ENCODE measurements at regions not wholly inside any gene's neighbourhood (a gene's known extent, or its start where the extent isn't known, plus 50 kb on each side); places are given as distances from the start of the nearest gene placed in this dataset.

DNA sequence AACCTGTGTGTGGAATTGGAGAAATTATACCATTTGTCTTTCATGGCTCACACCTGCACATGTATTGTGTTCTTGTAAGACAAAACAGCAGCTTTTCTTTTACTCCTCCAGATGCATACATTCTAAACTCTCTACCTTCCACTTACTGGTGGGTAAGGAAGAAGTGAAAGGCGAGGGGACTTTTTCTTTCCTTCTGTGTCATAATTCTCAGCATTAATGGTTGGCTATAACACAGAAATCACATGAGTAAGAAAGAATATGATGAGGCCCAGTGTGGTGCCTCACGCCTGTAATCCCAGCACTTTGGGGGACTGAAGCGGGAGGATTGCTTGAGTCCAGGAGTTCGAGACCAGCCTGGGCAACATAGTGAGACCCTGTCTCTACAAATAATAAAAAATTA, 57.8 kb upstream of the SHANK2 start:
- TF ChIP-seq PBX3 (CRISPR knock-in tag; IDR thresholded peaks at IDR 0.05) = no peak
- no peak for TF ChIP-seq CTCF (tag by site-specific recombination; IDR thresholded peaks at IDR 0.05)
- no peak for TF ChIP-seq KLF10 (tag by site-specific recombination; IDR thresholded peaks at IDR 0.05)
- TF ChIP-seq, protein P1, sequence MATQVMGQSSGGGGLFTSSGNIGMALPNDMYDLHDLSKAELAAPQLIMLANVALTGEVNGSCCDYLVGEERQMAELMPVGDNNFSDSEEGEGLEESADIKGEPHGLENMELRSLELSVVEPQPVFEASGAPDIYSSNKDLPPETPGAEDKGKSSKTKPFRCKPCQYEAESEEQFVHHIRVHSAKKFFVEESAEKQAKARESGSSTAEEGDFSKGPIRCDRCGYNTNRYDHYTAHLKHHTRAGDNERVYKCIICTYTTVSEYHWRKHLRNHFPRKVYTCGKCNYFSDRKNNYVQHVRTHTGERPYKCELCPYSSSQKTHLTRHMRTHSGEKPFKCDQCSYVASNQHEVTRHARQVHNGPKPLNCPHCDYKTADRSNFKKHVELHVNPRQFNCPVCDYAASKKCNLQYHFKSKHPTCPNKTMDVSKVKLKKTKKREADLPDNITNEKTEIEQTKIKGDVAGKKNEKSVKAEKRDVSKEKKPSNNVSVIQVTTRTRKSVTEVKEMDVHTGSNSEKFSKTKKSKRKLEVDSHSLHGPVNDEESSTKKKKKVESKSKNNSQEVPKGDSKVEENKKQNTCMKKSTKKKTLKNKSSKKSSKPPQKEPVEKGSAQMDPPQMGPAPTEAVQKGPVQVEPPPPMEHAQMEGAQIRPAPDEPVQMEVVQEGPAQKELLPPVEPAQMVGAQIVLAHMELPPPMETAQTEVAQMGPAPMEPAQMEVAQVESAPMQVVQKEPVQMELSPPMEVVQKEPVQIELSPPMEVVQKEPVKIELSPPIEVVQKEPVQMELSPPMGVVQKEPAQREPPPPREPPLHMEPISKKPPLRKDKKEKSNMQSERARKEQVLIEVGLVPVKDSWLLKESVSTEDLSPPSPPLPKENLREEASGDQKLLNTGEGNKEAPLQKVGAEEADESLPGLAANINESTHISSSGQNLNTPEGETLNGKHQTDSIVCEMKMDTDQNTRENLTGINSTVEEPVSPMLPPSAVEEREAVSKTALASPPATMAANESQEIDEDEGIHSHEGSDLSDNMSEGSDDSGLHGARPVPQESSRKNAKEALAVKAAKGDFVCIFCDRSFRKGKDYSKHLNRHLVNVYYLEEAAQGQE (tag by site-specific recombination; IDR thresholded peaks at IDR 0.05) = no peak
- no peak for TF ChIP-seq YY1 (tag by site-specific recombination; IDR thresholded peaks at IDR 0.05)
- TF ChIP-seq, protein P2, sequence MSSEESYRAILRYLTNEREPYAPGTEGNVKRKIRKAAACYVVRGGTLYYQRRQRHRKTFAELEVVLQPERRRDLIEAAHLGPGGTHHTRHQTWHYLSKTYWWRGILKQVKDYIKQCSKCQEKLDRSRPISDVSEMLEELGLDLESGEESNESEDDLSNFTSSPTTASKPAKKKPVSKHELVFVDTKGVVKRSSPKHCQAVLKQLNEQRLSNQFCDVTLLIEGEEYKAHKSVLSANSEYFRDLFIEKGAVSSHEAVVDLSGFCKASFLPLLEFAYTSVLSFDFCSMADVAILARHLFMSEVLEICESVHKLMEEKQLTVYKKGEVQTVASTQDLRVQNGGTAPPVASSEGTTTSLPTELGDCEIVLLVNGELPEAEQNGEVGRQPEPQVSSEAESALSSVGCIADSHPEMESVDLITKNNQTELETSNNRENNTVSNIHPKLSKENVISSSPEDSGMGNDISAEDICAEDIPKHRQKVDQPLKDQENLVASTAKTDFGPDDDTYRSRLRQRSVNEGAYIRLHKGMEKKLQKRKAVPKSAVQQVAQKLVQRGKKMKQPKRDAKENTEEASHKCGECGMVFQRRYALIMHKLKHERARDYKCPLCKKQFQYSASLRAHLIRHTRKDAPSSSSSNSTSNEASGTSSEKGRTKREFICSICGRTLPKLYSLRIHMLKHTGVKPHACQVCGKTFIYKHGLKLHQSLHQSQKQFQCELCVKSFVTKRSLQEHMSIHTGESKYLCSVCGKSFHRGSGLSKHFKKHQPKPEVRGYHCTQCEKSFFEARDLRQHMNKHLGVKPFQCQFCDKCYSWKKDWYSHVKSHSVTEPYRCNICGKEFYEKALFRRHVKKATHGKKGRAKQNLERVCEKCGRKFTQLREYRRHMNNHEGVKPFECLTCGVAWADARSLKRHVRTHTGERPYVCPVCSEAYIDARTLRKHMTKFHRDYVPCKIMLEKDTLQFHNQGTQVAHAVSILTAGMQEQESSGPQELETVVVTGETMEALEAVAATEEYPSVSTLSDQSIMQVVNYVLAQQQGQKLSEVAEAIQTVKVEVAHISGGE (tag by site-specific recombination; conservative IDR thresholded peaks at IDR 0.05; ENCODE audit: low read depth) = no peak
- no peak for TF ChIP-seq ZNF501 (tag by site-specific recombination; IDR thresholded peaks at IDR 0.05)
- TF ChIP-seq REPIN1 (tag by site-specific recombination; IDR thresholded peaks at IDR 0.05; ENCODE audit: low read depth) = no peak
- TF ChIP-seq ZNF600 (tag by site-specific recombination; IDR thresholded peaks at IDR 0.05) = no peak
- no peak for TF ChIP-seq ZNF423 (tag by site-specific recombination; IDR thresholded peaks at IDR 0.05)
